Activated CD8-positive, alpha-beta memory T cell treated with anti-CD3 and anti-CD28 coated beads, Interleukin-2, amount 50 U/mL, for 24 hours (primary cell): ENCODE measurements at regions not wholly inside any gene's neighbourhood (a gene's known extent, or its start where the extent isn't known, plus 50 kb on each side); places are given as distances from the start of the nearest gene placed in this dataset.

Source experiments
- DNase-seq: peaks from one replicate; pipeline ENCODE4 v3.0.0-alpha.2; 2020; ENCODE audit errors: extremely low read depth

GRCh38 chr18:78150590-78150989 lies 829.0 kb upstream of the SALL3 start:
- no peak for DNase-seq

GRCh38 chr18:78151234-78151633 lies 828.4 kb upstream of the SALL3 start:
- DNase-seq = no peak

- DNase-seq = no peak
Observed at GRCh38 chr18:78151948-78152725, 827.5 kb upstream of the SALL3 start.

- no peak for DNase-seq
Observed at GRCh38 chr18:78153362-78153761, 826.3 kb upstream of the SALL3 start.

- DNase-seq = no peak
Observed at GRCh38 chr18:78154444-78154843, 825.2 kb upstream of the SALL3 start.

- no peak for DNase-seq
Observed at GRCh38 chr18:78154853-78155252, 824.8 kb upstream of the SALL3 start.

- DNase-seq = no peak
Observed at GRCh38 chr18:78156466-78156865, 823.2 kb upstream of the SALL3 start.

GRCh38 chr18:78158943-78159342 lies 820.7 kb upstream of the SALL3 start:
- no peak for DNase-seq

- no peak for DNase-seq
Observed at GRCh38 chr18:78159397-78159796, 820.2 kb upstream of the SALL3 start.

- no peak for DNase-seq
Observed at GRCh38 chr18:78160961-78161656, 818.5 kb upstream of the SALL3 start.

- no peak for DNase-seq
Observed at GRCh38 chr18:78165525-78165924, 814.1 kb upstream of the SALL3 start.

GRCh38 chr18:78168526-78168925 lies 811.1 kb upstream of the SALL3 start:
- DNase-seq = no peak

GRCh38 chr18:78169174-78169864 lies 810.3 kb upstream of the SALL3 start:
- no peak for DNase-seq

- DNase-seq = no peak
Observed at GRCh38 chr18:78171954-78172353, 807.7 kb upstream of the SALL3 start.

- DNase-seq = no peak
Observed at GRCh38 chr18:78174737-78175136, 804.9 kb upstream of the SALL3 start.

- DNase-seq = no peak
Observed at GRCh38 chr18:78178812-78179211, 800.8 kb upstream of the SALL3 start.

GRCh38 chr18:78180741-78181140 lies 798.9 kb upstream of the SALL3 start:
- no peak for DNase-seq

- DNase-seq = no peak
Observed at GRCh38 chr18:78183815-78184214, 795.8 kb upstream of the SALL3 start.

GRCh38 chr18:78191276-78191675 lies 788.3 kb upstream of the SALL3 start:
- no peak for DNase-seq

GRCh38 chr18:78192054-78192453 lies 787.6 kb upstream of the SALL3 start:
- no peak for DNase-seq

GRCh38 chr18:78196280-78196679 lies 783.3 kb upstream of the SALL3 start:
- DNase-seq = no peak

- DNase-seq = no peak
Observed at GRCh38 chr18:78199002-78199401, 780.6 kb upstream of the SALL3 start.

- no peak for DNase-seq
Observed at GRCh38 chr18:78199611-78200010, 780.0 kb upstream of the SALL3 start.
